ENCODE measurements at regions not wholly inside any gene's neighbourhood (a gene's known extent, or its start where the extent isn't known, plus 50 kb on each side); places are given as distances from the start of the nearest gene placed in this dataset.

GRCh38 chr12:89993632-89994031 lies 285.0 kb upstream of the ATP2B1 start:
- DNase-seq (ENCODE audit: low read depth in 2 of 2): no peak

GRCh38 chr12:89992668-89993451 lies 284.2 kb upstream of the ATP2B1 start:
- DNase-seq (ENCODE audit: low read depth in 2 of 2): no peak

- no peak for DNase-seq (ENCODE audit: low read depth in 2 of 2)
Measured at GRCh38 chr12:89991807-89992590, 283.4 kb upstream of the ATP2B1 start.

- DNase-seq (ENCODE audit: low read depth in 2 of 2): no peak
Measured at GRCh38 chr12:89988188-89988915, 279.7 kb upstream of the ATP2B1 start.

GRCh38 chr12:89985935-89986334 lies 277.3 kb upstream of the ATP2B1 start:
- no peak for DNase-seq (ENCODE audit: low read depth in 2 of 2)

GRCh38 chr12:89984846-89985245 lies 276.2 kb upstream of the ATP2B1 start:
- no peak for DNase-seq (ENCODE audit: low read depth in 2 of 2)

- no peak for DNase-seq (ENCODE audit: low read depth in 2 of 2)
Measured at GRCh38 chr12:89983622-89984021, 275.0 kb upstream of the ATP2B1 start.

GRCh38 chr12:89980236-89980635 lies 271.6 kb upstream of the ATP2B1 start:
- DNase-seq (ENCODE audit: low read depth in 2 of 2): no peak

- DNase-seq (ENCODE audit: low read depth in 2 of 2): no peak
Measured at GRCh38 chr12:89977405-89978085, 268.9 kb upstream of the ATP2B1 start.

GRCh38 chr12:89976866-89977265 lies 268.2 kb upstream of the ATP2B1 start:
- DNase-seq (ENCODE audit: low read depth in 2 of 2): no peak

GRCh38 chr12:89975574-89975973 lies 266.9 kb upstream of the ATP2B1 start:
- no peak for DNase-seq (ENCODE audit: low read depth in 2 of 2)

GRCh38 chr12:89971880-89972279 lies 263.2 kb upstream of the ATP2B1 start:
- DNase-seq (ENCODE audit: low read depth in 2 of 2): no peak

GRCh38 chr12:89970722-89971121 lies 262.1 kb upstream of the ATP2B1 start:
- no peak for DNase-seq (ENCODE audit: low read depth in 2 of 2)

GRCh38 chr12:89969093-89969492 lies 260.5 kb upstream of the ATP2B1 start:
- no peak for DNase-seq (ENCODE audit: low read depth in 2 of 2)

GRCh38 chr12:89968151-89968700 lies 259.6 kb upstream of the ATP2B1 start:
- no peak for DNase-seq (ENCODE audit: low read depth in 2 of 2)

- no peak for DNase-seq (ENCODE audit: low read depth in 2 of 2)
Measured at GRCh38 chr12:89966495-89967240, 258.0 kb upstream of the ATP2B1 start.

- DNase-seq (ENCODE audit: low read depth in 2 of 2): no peak
Measured at GRCh38 chr12:89965993-89966392, 257.4 kb upstream of the ATP2B1 start.

GRCh38 chr12:89962648-89963047 lies 254.0 kb upstream of the ATP2B1 start:
- no peak for DNase-seq (ENCODE audit: low read depth in 2 of 2)

GRCh38 chr12:89960607-89961394 lies 252.2 kb upstream of the ATP2B1 start:
- DNase-seq (ENCODE audit: low read depth in 2 of 2): no peak

GRCh38 chr12:89960011-89960507 lies 251.4 kb upstream of the ATP2B1 start:
- no peak for DNase-seq (ENCODE audit: low read depth in 2 of 2)

Measured in stimulated activated CD8-positive, alpha-beta memory T cell treated with anti-CD3 and anti-CD28 coated beads, Interleukin-15, amount 100 ng/mL, for 4 hours (primary cell).